C1 segment of cervical spinal cord (tissue), 14 donors: ENCODE measurements at regions not wholly inside any gene's neighbourhood (a gene's known extent, or its start where the extent isn't known, plus 50 kb on each side); places are given as distances from the start of the nearest gene placed in this dataset.
"Not testable (repeated sequence)": the region's sequence is repeated elsewhere in the genome, so short reads cannot be mapped to it uniquely, and the experiment has no call there.

Source experiments
- DNase-seq, 14 donors: peaks; one replicate each; lab custom pipeline; 2025; lab: John Stamatoyannopoulos, UW

- DNase-seq, result no peak
These were observed 392.8 kb downstream of the PTH2R start for GRCh38 chr2:208799397-208799796.

GRCh38 chr2:208800887-208801286 lies 394.3 kb downstream of the PTH2R start:
- not testable (repeated sequence) for DNase-seq

DNA sequence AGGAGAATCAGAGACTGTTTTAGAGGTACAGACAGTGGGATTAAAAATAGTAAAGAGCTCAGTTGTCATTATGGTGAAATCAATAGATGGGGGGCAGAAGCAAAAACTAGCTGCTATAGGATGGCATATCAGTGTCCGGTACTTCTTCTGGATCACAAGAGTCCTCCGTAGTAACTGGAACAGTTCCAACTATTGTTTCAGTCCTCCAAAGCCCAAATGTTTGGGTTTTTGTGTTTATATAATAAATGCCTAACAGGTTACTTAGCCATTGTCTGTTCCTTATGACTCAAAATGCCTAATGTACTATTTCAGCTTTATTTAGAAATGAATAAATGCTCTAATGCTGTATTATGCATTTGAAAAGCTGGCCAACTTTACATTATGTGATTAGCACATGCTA lies 401.2 kb downstream of the PTH2R start:
- DNase-seq, result no peak

GRCh38 chr2:208811885-208812284 lies 405.3 kb downstream of the PTH2R start:
- not testable (repeated sequence) for DNase-seq

- DNase-seq, result no peak
These were observed 412.6 kb downstream of the PTH2R start for GRCh38 chr2:208819190-208819589.

- no peak for DNase-seq
These were observed 413.6 kb downstream of the PTH2R start for GRCh38 chr2:208820014-208820688.

DNA sequence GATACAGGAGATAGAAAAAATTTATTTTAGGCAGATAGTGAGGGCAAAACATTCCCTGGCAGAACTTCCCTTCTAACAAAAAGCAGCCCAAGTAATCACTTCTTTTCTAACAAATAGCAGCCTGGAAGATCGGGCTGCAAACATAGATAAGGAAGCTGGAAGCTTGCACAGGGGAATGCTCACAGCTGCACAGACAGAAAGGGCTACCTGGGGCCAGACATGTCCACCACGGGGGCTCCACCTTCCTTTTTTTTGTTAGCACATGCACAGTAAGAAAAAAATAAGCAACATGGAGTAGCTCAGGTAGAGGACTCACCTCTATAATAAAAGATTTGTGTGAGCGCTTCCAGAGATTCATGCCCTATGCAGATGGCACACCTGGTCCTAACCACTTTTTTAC lies 420.5 kb downstream of the PTH2R start:
- DNase-seq, result no peak

DNA sequence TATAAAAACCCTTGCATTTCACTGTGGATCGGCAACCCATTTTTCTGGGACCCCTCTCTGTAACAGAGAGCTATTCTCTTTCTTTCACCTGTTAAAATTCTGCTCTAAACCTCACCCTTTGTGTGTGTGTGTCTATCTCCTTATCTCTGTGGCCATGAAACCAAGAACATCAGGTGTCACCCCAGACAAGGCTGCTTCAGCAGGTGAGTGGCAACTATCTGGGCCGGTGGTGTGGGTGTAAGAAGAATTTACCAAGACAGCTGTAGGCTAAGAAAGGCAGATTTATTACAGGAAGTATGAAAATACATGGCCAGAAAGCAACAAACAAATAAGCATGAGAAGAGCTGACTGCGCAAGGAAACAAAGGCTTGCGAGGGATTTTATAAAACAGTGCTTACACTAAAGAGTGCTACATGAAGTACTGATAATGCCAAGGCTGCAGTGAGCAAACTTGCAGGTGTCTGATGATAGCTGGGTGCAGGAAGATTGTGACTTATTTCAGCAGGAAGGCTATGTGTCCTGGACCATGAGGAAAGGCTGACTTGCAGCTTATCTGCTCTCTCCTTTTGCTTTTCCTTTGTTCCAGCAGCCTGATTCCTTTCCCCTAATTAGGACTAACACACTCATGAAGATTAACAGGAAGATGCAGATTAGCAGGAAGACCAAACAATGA lies 421.1 kb downstream of the PTH2R start:
- DNase-seq, result no peak

DNA sequence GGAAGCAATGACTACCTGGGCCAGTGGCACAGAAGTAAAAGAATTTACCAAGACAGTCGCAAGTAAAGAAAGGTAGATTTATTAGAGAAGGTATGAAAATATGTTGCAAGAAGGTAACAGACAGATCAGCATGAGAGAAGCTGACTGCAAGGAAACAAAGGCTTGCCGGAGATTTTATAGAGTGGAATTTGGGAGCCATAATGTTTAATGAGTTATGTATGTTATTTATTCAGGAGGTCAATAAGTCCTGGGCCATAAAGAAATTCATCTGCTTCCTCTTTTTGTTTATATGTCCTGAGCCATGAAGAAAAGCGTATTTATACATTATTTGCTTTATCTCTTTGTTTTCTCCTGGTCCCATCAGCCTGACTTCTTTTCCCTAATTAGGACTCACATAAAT lies 423.6 kb downstream of the PTH2R start:
- DNase-seq, result no peak

DNA sequence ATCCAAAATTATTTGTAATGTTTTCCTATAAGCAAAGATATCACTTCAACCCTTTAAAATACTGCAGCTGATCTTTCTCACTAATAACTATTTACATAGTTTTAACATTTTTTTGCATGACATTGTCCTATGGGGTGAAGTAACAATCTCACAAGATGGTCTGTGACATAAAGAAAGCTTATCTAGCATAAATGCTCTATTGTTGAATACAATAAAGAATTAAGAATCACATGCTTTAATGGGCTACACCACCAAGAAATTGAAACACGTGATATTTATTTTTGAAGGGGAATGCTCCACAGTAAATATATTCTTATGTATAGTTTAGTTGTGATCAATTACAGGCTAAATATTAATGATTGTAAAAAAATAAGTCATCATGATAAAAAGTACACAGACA lies 441.1 kb downstream of the PTH2R start:
- DNase-seq, result no peak

DNA sequence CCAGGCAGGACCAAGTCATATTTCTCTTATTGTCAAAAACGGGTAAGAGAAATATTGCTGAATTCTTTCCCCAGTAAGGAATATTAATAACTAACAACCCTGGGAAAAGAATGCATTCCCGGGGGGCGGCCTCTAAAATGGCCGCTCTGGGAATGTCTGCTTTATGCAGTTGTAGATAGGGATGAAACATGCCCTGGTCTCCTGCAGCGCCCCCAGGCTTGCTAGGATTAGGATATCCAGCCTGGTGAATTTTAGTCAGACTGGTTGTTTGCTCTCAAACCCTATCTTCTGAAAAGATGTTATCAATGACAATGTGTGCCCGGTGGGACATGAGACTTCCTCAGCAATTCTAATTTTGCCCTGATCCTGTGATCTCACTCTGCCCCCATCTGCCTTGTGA lies 448.1 kb downstream of the PTH2R start:
- DNase-seq, result no peak

GRCh38 chr2:208867374-208867773 lies 460.8 kb downstream of the PTH2R start:
- DNase-seq, result no peak

DNA sequence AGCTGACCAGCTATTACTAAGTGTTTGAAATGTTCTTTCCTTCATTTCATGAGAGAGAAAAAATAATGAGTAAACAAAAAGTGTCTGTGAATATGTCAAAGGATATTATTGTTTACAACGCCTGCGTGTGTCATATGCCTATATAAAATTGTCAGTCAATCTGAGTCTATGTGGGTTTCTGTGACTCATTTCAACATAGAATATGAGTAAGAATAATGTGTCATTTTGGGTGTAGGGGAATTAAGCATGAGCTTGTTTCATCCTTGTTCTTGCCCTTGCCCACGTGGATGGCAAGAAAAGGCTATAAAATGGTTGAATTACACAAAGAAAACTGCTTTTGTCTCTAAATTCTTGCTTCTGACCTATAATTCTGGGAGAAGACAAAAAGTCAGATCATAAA lies 466.0 kb downstream of the PTH2R start:
- no peak for DNase-seq

- DNase-seq, result no peak
These were observed 473.1 kb downstream of the PTH2R start for GRCh38 chr2:208879666-208880065.

DNA sequence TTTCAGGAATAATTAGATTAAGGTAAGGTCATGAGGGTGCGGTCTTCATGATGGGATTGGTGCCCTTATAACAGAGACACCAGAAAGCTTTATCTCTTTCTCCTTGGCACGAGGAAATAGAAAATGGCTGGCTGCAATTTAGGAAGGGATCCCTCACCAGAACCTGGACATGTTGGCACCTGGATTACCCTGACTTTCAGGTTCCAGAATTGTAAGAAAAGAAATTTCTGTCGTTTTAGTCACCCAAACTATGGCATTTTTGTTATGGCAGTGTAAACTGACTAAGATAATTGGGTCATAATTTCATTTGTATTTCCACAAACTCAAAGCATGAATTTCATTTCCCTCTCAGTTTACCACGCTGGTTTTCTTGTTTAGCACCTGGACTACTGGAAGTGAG lies 473.6 kb downstream of the PTH2R start:
- DNase-seq, result no peak

DNA sequence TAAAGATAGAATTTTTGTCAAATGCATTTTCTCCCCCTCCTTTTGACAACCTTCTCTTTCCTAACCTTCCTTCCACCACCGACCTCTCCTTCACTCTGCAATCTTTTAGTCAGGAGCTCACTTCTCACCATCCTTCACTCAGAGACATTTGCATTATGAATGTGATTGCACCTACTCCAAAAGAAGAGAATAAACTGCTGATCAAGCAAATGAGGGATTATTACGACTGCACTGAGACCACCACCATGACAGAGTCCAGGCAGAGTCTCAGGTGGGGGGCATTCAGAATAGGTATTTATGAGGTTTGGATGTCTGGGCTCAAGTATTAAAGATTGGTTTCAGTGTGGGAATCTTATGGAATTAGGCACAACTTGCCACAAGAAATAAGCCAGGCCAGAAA lies 483.9 kb downstream of the PTH2R start:
- DNase-seq, result no peak

DNA sequence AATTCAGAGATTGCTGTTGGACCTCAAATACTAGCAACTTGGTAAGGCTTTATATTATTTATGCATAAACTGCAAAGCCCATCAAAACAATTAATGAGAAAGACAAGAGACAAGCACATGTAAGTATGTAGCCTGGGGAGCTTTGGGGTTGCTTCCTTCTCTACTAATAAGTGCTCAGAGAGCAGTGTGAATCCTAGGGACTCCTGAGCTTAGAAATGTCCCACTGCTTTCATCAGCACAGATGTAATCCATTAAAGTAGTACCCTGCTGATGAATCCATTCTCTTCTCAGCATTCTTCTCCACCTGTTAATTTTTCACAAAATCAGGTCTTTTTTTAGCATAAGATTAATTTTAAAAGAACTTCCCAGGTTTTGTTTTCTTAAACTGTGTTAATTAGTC lies 485.6 kb downstream of the PTH2R start:
- no peak for DNase-seq

GRCh38 chr2:208906330-208906729 lies 499.7 kb downstream of the PTH2R start:
- no peak for DNase-seq

DNA sequence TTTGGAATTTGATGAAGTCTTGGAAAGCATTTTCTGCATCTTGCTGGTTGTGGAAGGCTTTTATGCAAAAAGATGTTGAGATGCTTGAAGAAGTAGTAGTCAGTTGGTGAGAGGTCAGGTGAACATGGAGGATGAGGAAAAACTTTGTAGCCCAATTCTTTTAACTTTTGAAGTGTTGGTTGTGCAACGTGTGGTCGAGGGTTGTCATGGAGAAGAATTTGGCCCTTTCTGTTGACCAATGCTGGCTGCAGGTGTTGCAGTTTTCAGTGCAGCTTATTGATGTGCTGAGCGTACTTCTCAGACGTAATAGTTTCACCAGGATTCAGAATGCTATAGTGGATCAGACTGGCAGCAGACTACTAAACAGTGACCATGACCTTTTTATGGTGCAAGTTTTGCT lies 508.4 kb upstream of the MAP2 start:
- no peak for DNase-seq

- no peak for DNase-seq
These were observed 507.0 kb upstream of the MAP2 start for GRCh38 chr2:208916881-208917280.

- DNase-seq, result not testable (repeated sequence)
These were observed 502.5 kb upstream of the MAP2 start for GRCh38 chr2:208921358-208921757.

DNA sequence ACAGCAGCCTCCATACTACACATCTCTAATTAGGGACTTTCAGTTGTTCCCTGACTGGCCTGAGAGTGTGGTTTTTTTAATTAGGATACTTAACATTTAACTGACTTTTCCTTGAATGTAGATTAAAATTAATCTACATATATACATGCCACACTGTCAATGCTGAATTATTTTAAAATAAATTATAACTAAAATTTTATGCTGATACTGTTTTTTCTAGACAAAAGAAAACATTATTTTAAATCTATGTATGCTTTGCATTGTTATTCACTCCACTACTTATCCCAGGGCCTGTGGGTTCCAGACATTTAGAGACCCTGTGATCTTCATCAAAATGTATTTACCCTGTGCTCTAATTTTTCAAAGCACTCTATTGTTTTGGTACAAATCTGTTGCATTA lies 496.0 kb upstream of the MAP2 start:
- DNase-seq, result no peak

DNA sequence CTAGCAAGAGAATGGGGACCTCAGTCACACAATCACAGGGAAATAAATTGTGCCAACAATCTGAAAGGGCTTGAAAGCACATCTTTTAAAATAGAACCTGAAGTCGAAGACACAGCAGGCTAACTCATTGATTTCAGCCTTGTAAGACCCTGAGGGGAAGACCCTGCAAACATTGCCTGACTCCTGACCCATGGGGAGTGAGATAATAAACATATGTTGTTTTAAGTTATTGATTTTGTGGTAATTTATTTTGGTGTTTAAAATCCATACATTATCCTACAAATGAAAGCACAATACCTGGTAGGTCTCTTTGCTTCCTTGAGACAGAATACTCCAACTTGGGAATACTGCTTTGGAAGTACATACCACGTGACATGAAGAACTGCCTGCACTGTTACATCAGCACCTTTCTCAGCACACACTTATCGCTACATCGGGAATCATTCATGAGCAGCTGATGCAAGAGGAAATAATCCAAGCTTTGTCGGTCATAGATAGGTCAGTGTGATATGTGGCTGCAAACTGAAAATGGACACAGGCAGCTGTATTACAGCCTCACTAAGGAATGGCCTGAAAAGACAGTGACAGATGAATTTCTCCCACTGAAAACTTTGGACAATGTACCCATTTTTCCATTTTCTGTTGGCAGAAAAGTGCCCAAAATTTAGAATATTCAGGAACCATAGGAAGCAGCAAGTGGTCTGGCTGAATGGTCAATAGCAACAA lies 494.5 kb upstream of the MAP2 start:
- no peak for DNase-seq
